Tibial nerve (tissue), 4 donors: ENCODE measurements at regions not wholly inside any gene's neighbourhood (a gene's known extent, or its start where the extent isn't known, plus 50 kb on each side); places are given as distances from the start of the nearest gene placed in this dataset.

ENCODE experiments used
- CTCF ChIP-seq, 5 experiments: fragments of 200-600 bp in 3 of 5; fragments of 450-650 bp in 2 of 5; sonication (generic) in 3 of 5; IDR thresholded peaks; one replicate each; pipeline ENCODE4 v1.5.1; 2016 to 2019; ENCODE audit warnings: antibody characterized with exemption in 5 of 5, mild to moderate bottlenecking in 3 of 5, moderate library complexity in 2 of 5
- EP300 ChIP-seq, 2 donors: sonication (generic); formaldehyde crosslinking; IDR thresholded peaks; one replicate each; pipeline ENCODE4 v1.6.1; 2017; ENCODE audit warnings: antibody characterized with exemption in 2 of 2, mild to moderate bottlenecking in 1 of 2

- TF ChIP-seq EP300 (IDR thresholded peaks at IDR 0.05) (no peak), CTCF (IDR thresholded peaks at IDR 0.05) (no peak)
These were observed 176.7 kb upstream of the S1PR3 start for GRCh38 chr9:88814577-88814976.
